Nephron progenitor cell (in vitro differentiated cells): ENCODE measurements at regions not wholly inside any gene's neighbourhood (a gene's known extent, or its start where the extent isn't known, plus 50 kb on each side); places are given as distances from the start of the nearest gene placed in this dataset.
"Not testable (repeated sequence)": the region's sequence is repeated elsewhere in the genome, so short reads cannot be mapped to it uniquely, and the experiment has no call there.

Experiments
- DNase-seq: peaks from one replicate; pipeline ENCODE4 v3.0.0; 2021
- H3K27ac Mint-ChIP-seq: 2 replicates; pipeline ENCODE4 v1.8.0; 2021; ENCODE audit warnings: mild to moderate bottlenecking, moderate library complexity, mixed read lengths
- H3K27me3 Mint-ChIP-seq: 2 replicates; pipeline ENCODE4 v1.8.0; 2021; ENCODE audit warnings: mild to moderate bottlenecking, low read depth, mixed read lengths; ENCODE audit not compliant: poor library complexity
- H3K36me3 Mint-ChIP-seq: 2 replicates; pipeline ENCODE4 v1.8.0; 2021; ENCODE audit warnings: low read depth, mixed read lengths
- H3K4me1 Mint-ChIP-seq: 2 replicates; pipeline ENCODE4 v1.8.0; 2021; ENCODE audit warnings: mixed read lengths
- H3K4me3 Mint-ChIP-seq: 2 replicates; pipeline ENCODE4 v1.8.0; 2021; ENCODE audit warnings: mild to moderate bottlenecking, moderate library complexity, mixed read lengths
- H3K9me3 Mint-ChIP-seq: 2 replicates; pipeline ENCODE4 v1.8.0; 2021; ENCODE audit warnings: mild to moderate bottlenecking, moderate library complexity, mixed read lengths
- TF ChIP-seq, protein P1 (sequence below): fragments of 200-600 bp; sonication (generic); IDR thresholded peaks from 2 replicates; pipeline ENCODE4 v1.5.0; 2021; ENCODE audit warnings: antibody characterized with exemption

GRCh38 chr2:7861910-7862702 is 819.8 kb upstream of the ID2 start:
- Mint-ChIP-seq H3K9me3 (no peaks in the 10 kb centered on the region), H3K36me3 (no peaks in the 10 kb centered on the region), H3K27ac (no peak overlapping the region), H3K4me3 (no peak overlapping the region), H3K27me3 (peaks cover 15% of the 10 kb centered on the region), H3K4me1 (no peaks in the 10 kb centered on the region)
- TF ChIP-seq, protein P1, sequence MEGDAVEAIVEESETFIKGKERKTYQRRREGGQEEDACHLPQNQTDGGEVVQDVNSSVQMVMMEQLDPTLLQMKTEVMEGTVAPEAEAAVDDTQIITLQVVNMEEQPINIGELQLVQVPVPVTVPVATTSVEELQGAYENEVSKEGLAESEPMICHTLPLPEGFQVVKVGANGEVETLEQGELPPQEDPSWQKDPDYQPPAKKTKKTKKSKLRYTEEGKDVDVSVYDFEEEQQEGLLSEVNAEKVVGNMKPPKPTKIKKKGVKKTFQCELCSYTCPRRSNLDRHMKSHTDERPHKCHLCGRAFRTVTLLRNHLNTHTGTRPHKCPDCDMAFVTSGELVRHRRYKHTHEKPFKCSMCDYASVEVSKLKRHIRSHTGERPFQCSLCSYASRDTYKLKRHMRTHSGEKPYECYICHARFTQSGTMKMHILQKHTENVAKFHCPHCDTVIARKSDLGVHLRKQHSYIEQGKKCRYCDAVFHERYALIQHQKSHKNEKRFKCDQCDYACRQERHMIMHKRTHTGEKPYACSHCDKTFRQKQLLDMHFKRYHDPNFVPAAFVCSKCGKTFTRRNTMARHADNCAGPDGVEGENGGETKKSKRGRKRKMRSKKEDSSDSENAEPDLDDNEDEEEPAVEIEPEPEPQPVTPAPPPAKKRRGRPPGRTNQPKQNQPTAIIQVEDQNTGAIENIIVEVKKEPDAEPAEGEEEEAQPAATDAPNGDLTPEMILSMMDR, result no peak
- DNase-seq, result no peak

GRCh38 chr2:7866104-7866503 is 815.8 kb upstream of the ID2 start:
- no peaks in the 10 kb centered on the region for H3K9me3 Mint-ChIP-seq
- DNase-seq, result no peak
- no peak overlapping the region for H3K4me3 Mint-ChIP-seq
- H3K27me3 Mint-ChIP-seq, result peaks cover 13% of the 10 kb centered on the region
- H3K27ac Mint-ChIP-seq, result no peak overlapping the region
- H3K4me1 Mint-ChIP-seq, result no peaks in the 10 kb centered on the region
- TF ChIP-seq, protein P1, result no peak
- H3K36me3 Mint-ChIP-seq, result no peaks in the 10 kb centered on the region

GRCh38 chr2:7866825-7867224 is 815.0 kb upstream of the ID2 start:
- Mint-ChIP-seq H3K36me3 (no peaks in the 10 kb centered on the region), H3K4me1 (no peaks in the 10 kb centered on the region), H3K4me3 (no peak overlapping the region), H3K9me3 (no peaks in the 10 kb centered on the region), H3K27me3 (peaks cover 11% of the 10 kb centered on the region), H3K27ac (no peak overlapping the region)
- TF ChIP-seq, protein P1, result no peak
- DNase-seq, result no peak

DNA sequence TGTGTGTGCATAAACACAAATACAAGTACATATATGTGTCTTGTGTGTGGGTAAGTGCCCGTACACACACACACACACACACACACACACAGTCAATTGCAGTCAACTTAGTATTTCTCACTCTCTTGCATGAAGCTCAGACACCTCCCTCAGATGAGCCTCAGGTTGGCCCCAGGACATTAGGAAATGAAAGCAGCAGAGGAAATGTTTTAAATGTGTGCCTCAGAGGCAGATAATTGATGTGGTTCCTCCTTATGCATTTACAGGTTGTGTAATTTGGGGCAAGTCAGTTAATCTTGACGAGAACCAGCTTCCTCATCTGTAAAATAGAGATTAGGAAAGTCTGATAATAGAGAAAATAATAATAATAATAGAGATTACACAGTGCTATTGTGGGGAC is 814.0 kb upstream of the ID2 start:
- no peak for DNase-seq
- Mint-ChIP-seq H3K36me3 (no peaks in the 10 kb centered on the region), H3K27me3 (peaks cover 9% of the 10 kb centered on the region)

GRCh38 chr2:7868836-7869235 is 813.0 kb upstream of the ID2 start:
- TF ChIP-seq, protein P1, result no peak
- no peak overlapping the region for H3K27ac Mint-ChIP-seq
- H3K27me3 Mint-ChIP-seq, result peaks cover 9% of the 10 kb centered on the region
- H3K4me3 Mint-ChIP-seq, result no peak overlapping the region
- H3K4me1 Mint-ChIP-seq, result no peaks in the 10 kb centered on the region
- no peaks in the 10 kb centered on the region for H3K9me3 Mint-ChIP-seq
- no peak for DNase-seq
- no peaks in the 10 kb centered on the region for H3K36me3 Mint-ChIP-seq

More for the DNA sequence above, 814.0 kb upstream of the ID2 start:
- TF ChIP-seq, protein P1, result no peak
- H3K4me3 Mint-ChIP-seq, result no peak overlapping the region
- H3K9me3 Mint-ChIP-seq, result no peaks in the 10 kb centered on the region
- H3K27ac Mint-ChIP-seq, result no peak overlapping the region
- no peaks in the 10 kb centered on the region for H3K4me1 Mint-ChIP-seq

GRCh38 chr2:7876445-7876844 is 805.4 kb upstream of the ID2 start:
- Mint-ChIP-seq H3K4me1 (peaks cover 27% of the 10 kb centered on the region), H3K27ac (peak overlapping the region; percentile 30), H3K27me3 (peaks cover 33% of the 10 kb centered on the region)
- DNase-seq, H3K36me3 Mint-ChIP-seq, H3K9me3 Mint-ChIP-seq, H3K4me3 Mint-ChIP-seq: not testable (repeated sequence)

GRCh38 chr2:7878266-7878665 is 803.6 kb upstream of the ID2 start:
- H3K27ac Mint-ChIP-seq, result not testable (repeated sequence)
- H3K4me1 Mint-ChIP-seq, result peaks cover 27% of the 10 kb centered on the region

More at GRCh38 chr2:7878266-7878665, 803.6 kb upstream of the ID2 start:
- not testable (repeated sequence) for H3K4me3 Mint-ChIP-seq, DNase-seq, H3K9me3 Mint-ChIP-seq, H3K36me3 Mint-ChIP-seq
- peaks cover 34% of the 10 kb centered on the region for H3K27me3 Mint-ChIP-seq
